ENCODE measurements at regions not wholly inside any gene's neighbourhood (a gene's known extent, or its start where the extent isn't known, plus 50 kb on each side); places are given as distances from the start of the nearest gene placed in this dataset.

DNA sequence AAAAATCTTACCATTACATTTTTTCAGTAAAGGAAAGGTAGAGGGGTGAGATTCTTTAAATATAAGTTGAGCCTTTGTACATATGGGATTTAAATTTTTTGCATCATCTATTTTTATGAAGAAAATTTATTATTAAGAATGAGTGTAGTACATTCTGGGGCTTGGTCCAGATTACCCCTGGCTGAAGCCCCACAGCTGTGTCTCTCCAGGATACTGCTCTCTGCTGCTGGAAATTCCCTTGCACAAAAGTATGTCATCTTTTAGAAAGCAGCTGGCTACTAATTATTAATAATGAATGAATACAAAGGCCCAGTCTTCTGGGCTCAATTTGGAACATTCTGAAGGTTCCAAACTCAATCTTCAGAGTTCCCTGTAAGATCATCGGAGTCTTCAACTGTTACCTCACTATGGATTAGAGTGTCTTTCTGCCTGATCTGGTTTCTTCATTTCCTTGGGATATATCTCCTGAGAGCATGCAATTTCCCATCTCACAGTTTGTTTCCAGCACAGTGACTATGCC is 428.6 kb upstream of the BRINP3 start:
- H2BK15ac ChIP-seq (ENCODE audit: low read depth, low read length): no peak overlapping the region; the same call in 2 of the 3 replicates
- no peak overlapping the region for H3K23ac ChIP-seq (ENCODE audit: low read depth, low read length)
- CTCF ChIA-PET: no interaction called here
- no peak overlapping the region for H3K4me3 ChIP-seq (ENCODE audit: insufficient read depth, low read depth, low read length)
- H3K18ac ChIP-seq (ENCODE audit: low read depth, low read length): no peak overlapping the region
- no peak overlapping the region for H2AFZ ChIP-seq (replicated peaks; ENCODE audit: low read length, poor library complexity)
- H3K4me2 ChIP-seq (ENCODE audit: low read depth, low read length): no peak overlapping the region
- no peak overlapping the region for H4K8ac ChIP-seq (ENCODE audit: low read depth in 2 of 2, low read length in 2 of 2)
- H2BK120ac ChIP-seq (ENCODE audit: low read depth, low read length): no peak overlapping the region
- no peak overlapping the region for H3K56ac ChIP-seq (ENCODE audit: extremely low read depth, insufficient read depth, low read length)
- H3K9me3 ChIP-seq (ENCODE audit: control insufficient read depth, insufficient read depth, low read length): no peaks in the 10 kb centered on the region
- no peak overlapping the region for H3K9ac ChIP-seq (ENCODE audit: low read depth, low read length)
- DNase-seq (peak; percentile 61), ATAC-seq (ENCODE audit: low read depth) (no peak)
- in situ Hi-C loops (cut with MboI; ENCODE audit: low sequenced_read_pairs) (no loop called here), dilution Hi-C loops (cut with HindIII; ENCODE audit: low sequenced_read_pairs, unreplicated experiment) (no loop called here), intact Hi-C loops (cut with micrococcal nuclease) (no loop called here)
- H3K4me1 ChIP-seq (ENCODE audit: control insufficient read depth, insufficient read depth, low read length): no peaks in the 10 kb centered on the region; the same call in 1 of the 2 replicates
- no peak overlapping the region for H3K14ac ChIP-seq (replicated peaks; ENCODE audit: low read depth, low read length)
- no peaks in the 10 kb centered on the region for H3K36me3 ChIP-seq (ENCODE audit: control insufficient read depth, insufficient read depth, low read length)
- no peak overlapping the region for H4K91ac ChIP-seq (ENCODE audit: insufficient read depth, low read depth, low read length)
- no peak overlapping the region for H2AK5ac ChIP-seq (ENCODE audit: low read depth, low read length)
- H4K20me1 ChIP-seq (ENCODE audit: insufficient read depth, low read length): no peaks in the 10 kb centered on the region
- POLR2A ChIA-PET (ENCODE audit: unreplicated experiment): no interaction called here
- no peak overlapping the region for H2BK20ac ChIP-seq (ENCODE audit: low read depth, low read length)
- no peak overlapping the region; the same call in 1 of the 2 replicates for H4K5ac ChIP-seq (ENCODE audit: low read depth, low read length)
- H2BK5ac ChIP-seq (ENCODE audit: low read depth, low read length, poor library complexity, severe bottlenecking): no peak overlapping the region
- no TSS peak for BruUV-seq (replicated peaks)
- WGBS, 2 experiments (ENCODE audit: extremely low coverage in 2 of 2, insufficient read length in 1 of 2): no CpG with 5 or more reads among the region's 1 CpG
- H3K4ac ChIP-seq (ENCODE audit: low read depth, low read length): no peak overlapping the region
- H3K27ac ChIP-seq (ENCODE audit: insufficient read depth, low read length): no peak overlapping the region
- peaks cover 6% of the 10 kb centered on the region; the same call in 1 of the 2 replicates for H3K9me1 ChIP-seq (ENCODE audit: insufficient read depth, low read length)
- TF ChIP-seq SMC3 (IDR thresholded peaks at IDR 0.05; ENCODE audit: low read depth, low read length) (no peak), MAZ (IDR thresholded peaks at IDR 0.05; ENCODE audit: borderline replicate concordance, low read depth, low read length) (no peak), RAD21 (IDR thresholded peaks at IDR 0.05; ENCODE audit: low read length) (no peak), MAFK (IDR thresholded peaks at IDR 0.05; ENCODE audit: low read depth, low read length) (no peak), POLR2A (IDR thresholded peaks at IDR 0.05; ENCODE audit: low read depth, low read length) (no peak), FOS (IDR thresholded peaks at IDR 0.05; ENCODE audit: low read depth, low read length) (no peak), CHD1 (IDR thresholded peaks at IDR 0.05; ENCODE audit: low read depth, low read length) (no peak)
- no peak overlapping the region for H2AK9ac ChIP-seq (replicated peaks; ENCODE audit: low read depth, low read length, poor library complexity)
- no peaks in the 10 kb centered on the region for H3K27me3 ChIP-seq (ENCODE audit: control insufficient read depth, insufficient read depth, low read length)
- no peaks in the 10 kb centered on the region for H3K79me1 ChIP-seq (ENCODE audit: low read depth in 1 of 2, low read length in 2 of 2)

Data from IMR-90 (cell line).